ENCODE measurements at regions not wholly inside any gene's neighbourhood (a gene's known extent, or its start where the extent isn't known, plus 50 kb on each side); places are given as distances from the start of the nearest gene placed in this dataset.

- TF ChIP-seq CTCF (IDR thresholded peaks at IDR 0.05) = no peak
- TF ChIP-seq POLR2A (IDR thresholded peaks at IDR 0.05) = no peak
Observed at GRCh38 chr2:52127527-52127926, 1095.6 kb upstream of the NRXN1 start.

Data from suprapubic skin (tissue), 3 donors.